Sigmoid colon (tissue), 4 donors: ENCODE measurements at regions not wholly inside any gene's neighbourhood (a gene's known extent, or its start where the extent isn't known, plus 50 kb on each side); places are given as distances from the start of the nearest gene placed in this dataset.
A peak's percentile ranks its signal among the peaks of the same experiment; 100 is the strongest.

Experiments used
- EP300 ChIP-seq, 4 donors: sonication (generic); formaldehyde crosslinking; IDR thresholded peaks; one replicate each; pipeline ENCODE4 v1.6.1; 2017; ENCODE audit warnings: antibody characterized with exemption in 4 of 4
- POLR2A ChIP-seq, 2 donors: fragments of 450-650 bp; IDR thresholded peaks; one replicate each; pipeline ENCODE4 v1.6.1; 2016; ENCODE audit warnings: antibody characterized with exemption in 2 of 2, mild to moderate bottlenecking in 2 of 2, moderate library complexity in 2 of 2
- POLR2AphosphoS5 ChIP-seq, 4 donors: sonication (generic); formaldehyde crosslinking; IDR thresholded peaks; one replicate each; pipeline ENCODE4 v1.6.1; 2017; ENCODE audit warnings: antibody characterized with exemption in 4 of 4
- TF ChIP-seq, protein P1 (sequence below), 4 experiments: fragments of 450-650 bp in 3 of 4; fragments of 200-600 bp in 1 of 4; IDR thresholded peaks; one replicate each; pipeline ENCODE4 v1.5.1; 2016 to 2019; ENCODE audit warnings: antibody characterized with exemption in 4 of 4, mild to moderate bottlenecking in 3 of 4, moderate library complexity in 2 of 4

- TF ChIP-seq, protein P1, sequence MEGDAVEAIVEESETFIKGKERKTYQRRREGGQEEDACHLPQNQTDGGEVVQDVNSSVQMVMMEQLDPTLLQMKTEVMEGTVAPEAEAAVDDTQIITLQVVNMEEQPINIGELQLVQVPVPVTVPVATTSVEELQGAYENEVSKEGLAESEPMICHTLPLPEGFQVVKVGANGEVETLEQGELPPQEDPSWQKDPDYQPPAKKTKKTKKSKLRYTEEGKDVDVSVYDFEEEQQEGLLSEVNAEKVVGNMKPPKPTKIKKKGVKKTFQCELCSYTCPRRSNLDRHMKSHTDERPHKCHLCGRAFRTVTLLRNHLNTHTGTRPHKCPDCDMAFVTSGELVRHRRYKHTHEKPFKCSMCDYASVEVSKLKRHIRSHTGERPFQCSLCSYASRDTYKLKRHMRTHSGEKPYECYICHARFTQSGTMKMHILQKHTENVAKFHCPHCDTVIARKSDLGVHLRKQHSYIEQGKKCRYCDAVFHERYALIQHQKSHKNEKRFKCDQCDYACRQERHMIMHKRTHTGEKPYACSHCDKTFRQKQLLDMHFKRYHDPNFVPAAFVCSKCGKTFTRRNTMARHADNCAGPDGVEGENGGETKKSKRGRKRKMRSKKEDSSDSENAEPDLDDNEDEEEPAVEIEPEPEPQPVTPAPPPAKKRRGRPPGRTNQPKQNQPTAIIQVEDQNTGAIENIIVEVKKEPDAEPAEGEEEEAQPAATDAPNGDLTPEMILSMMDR (IDR thresholded peaks at IDR 0.05), result no peak
- TF ChIP-seq POLR2A (IDR thresholded peaks at IDR 0.05) (no peak), POLR2AphosphoS5 (IDR thresholded peaks at IDR 0.05) (peak in 1 of 4 donors; percentile 39), EP300 (IDR thresholded peaks at IDR 0.05) (no peak)
Measured at GRCh38 chr9:94182532-94182931, 76.6 kb upstream of the ZNF169 start.
